AG09319 (cell line): ENCODE measurements at regions not wholly inside any gene's neighbourhood (a gene's known extent, or its start where the extent isn't known, plus 50 kb on each side); places are given as distances from the start of the nearest gene placed in this dataset.

Source experiments
- DNase-seq: peaks from one replicate; pipeline ENCODE4 v3.0.0-alpha.2; 2010; ENCODE audit warnings: low read depth; ENCODE audit errors: extremely low read depth
- CTCF ChIP-seq: IDR thresholded peaks from 2 replicates; pipeline ENCODE4 v1.5.1; 2011; ENCODE audit warnings: low read depth, mild to moderate bottlenecking, inconsistent platforms, low read length, moderate library complexity

- no peak for DNase-seq
- no peak for TF ChIP-seq CTCF
These were observed 115.8 kb upstream of the SORCS1 start for GRCh38 chr10:107280293-107280692.

GRCh38 chr10:107277591-107277990 lies 113.1 kb upstream of the SORCS1 start:
- no peak for DNase-seq
- no peak for TF ChIP-seq CTCF

- no peak for TF ChIP-seq CTCF
- no peak for DNase-seq
These were observed 111.3 kb upstream of the SORCS1 start for GRCh38 chr10:107275806-107276205.

- TF ChIP-seq CTCF, result no peak
- no peak for DNase-seq
These were observed 105.1 kb upstream of the SORCS1 start for GRCh38 chr10:107269626-107270025.

- no peak for TF ChIP-seq CTCF
- no peak for DNase-seq
These were observed 100.2 kb upstream of the SORCS1 start for GRCh38 chr10:107264742-107265141.

- DNase-seq, result no peak
- no peak for TF ChIP-seq CTCF
These were observed 79.6 kb upstream of the SORCS1 start for GRCh38 chr10:107244122-107244521.

- TF ChIP-seq CTCF, result no peak
- DNase-seq, result no peak
These were observed 73.8 kb upstream of the SORCS1 start for GRCh38 chr10:107238275-107238674.

GRCh38 chr10:107232013-107232412 lies 67.5 kb upstream of the SORCS1 start:
- TF ChIP-seq CTCF, result no peak
- DNase-seq, result no peak
